IPS-NIHi7 (cell line): ENCODE measurements at regions not wholly inside any gene's neighbourhood (a gene's known extent, or its start where the extent isn't known, plus 50 kb on each side); places are given as distances from the start of the nearest gene placed in this dataset.
A peak's percentile ranks its signal among the peaks of the same experiment; 100 is the strongest.

Experiments
- DNase-seq: peaks from one replicate; pipeline ENCODE4 v3.0.0; 2012; ENCODE audit warnings: mixed read lengths; ENCODE audit errors: extremely low spot score

DNA sequence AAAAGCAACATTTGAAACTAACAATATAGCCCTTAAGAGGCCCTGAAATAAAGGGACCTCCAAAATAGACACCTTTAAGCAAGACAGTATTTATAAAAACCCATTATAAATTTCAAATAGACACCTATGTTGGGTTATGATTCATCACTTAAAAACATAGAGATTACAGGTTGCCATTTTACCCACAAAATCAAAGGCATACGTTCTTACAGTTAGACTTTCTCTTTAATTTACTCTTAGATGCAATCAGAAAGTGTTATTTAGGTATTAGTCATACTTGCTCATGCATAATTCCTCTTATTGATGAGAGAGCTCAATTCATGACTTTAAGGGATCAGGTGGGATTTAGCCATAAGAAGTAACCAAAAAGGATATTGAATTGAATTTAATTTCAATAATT, 51.5 kb upstream of the TMEM200A start:
- no peak for DNase-seq

DNA sequence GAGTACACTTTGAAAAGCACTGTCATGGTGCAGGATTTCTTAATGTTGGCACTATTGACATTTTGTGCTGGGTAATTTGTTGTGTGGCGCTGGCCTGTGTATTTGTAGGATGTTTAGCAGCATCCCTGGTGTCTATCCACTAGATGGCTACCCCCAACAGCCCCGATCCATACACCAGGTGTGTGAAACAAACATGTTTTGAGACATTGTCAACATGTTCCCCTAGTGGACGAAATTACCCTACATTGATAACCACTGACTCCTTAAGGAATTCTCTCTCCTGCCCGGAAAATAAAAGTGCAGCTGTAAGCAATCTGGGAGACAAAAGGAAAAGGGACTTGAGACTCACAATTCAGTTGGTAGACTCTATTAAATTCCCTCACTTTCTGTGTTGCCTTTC, 52.6 kb upstream of the TMEM200A start:
- DNase-seq: no peak

DNA sequence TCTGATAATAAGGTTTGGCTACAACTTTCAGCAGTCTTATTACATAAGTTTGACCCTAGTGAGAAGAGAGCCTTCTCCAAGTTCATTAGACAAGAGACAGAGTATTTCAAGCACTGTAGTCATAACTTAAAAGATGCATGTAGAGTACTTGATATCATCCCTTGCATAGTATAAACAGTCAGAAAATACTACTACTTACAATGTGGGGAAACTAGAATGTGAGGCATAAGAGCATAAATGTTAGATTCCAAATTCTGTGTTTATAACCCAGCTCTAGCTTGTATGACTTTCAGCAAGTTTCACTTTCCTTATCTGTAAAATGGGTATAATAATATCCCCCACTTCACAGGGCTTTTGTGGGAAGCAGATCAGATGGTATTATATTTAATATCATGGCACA, 56.8 kb upstream of the TMEM200A start:
- no peak for DNase-seq

DNA sequence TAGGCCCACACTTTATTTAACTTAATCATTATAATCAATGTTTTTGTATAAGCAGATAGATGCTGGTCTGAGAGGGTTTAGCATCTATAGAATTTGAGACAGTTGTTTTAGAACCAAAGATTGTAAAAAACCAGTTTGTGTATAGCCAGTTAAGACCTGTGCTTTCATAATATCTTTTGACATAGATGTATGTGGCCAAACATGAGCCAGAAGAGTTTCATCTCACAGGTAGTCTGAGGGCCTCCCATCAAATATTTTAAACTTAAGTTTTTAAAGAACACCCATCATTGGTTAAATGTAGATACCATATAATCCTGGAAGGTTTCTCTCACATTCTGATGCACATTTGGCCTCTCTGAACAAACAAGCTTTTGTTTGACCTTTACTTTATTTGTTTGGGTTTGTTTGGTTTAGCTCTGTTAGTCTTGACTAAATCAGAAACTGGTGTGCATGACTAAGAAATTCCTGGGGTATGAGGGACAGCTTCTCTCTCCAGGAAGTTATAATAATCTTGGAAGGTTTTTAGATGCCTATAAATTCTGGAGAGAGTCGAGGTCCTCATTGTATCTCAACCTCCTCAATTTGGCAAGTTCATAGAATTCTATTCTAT, 58.0 kb upstream of the TMEM200A start:
- no peak for DNase-seq

DNA sequence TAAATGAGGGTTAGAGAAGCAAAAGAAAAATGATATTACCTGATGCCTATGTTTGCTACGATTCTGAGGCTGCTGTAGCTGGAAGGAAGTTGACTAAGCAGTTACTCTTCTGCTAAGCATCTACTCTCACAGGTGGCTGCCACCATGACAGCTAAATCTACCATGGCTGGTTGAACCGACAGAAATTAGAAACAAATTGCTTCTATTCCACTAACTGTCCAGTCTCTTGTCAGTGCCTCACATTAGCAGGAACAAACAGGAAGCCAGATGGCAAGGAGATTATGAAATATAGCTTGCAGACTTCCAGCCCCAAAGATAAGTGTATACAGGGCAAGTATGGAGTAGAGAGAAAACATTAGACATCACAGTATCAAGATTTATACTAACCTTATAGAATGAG, 59.4 kb upstream of the TMEM200A start:
- no peak for DNase-seq

DNA sequence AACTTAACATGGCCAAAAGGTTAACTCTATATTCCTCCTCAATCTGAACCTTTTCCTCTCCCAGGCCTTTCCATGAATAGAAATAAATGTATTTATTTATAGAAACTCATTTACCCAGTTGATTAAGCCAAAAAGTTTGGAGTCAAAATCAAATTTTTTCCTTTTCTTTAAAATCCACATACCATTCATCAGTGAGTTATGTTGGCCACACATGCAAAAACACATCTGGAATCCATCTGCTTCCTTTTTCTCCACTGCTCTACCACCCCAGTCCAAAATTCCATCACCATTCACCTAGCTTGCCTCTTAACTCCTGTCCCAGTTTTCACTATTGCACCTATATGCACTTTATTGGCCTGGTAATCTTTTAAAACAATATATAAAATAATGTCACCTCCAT, 62.4 kb upstream of the TMEM200A start:
- no peak for DNase-seq

- no peak for DNase-seq
Observed at GRCh38 chr6:130298258-130298657, 67.6 kb upstream of the TMEM200A start.

GRCh38 chr6:130296854-130297253, 69.0 kb upstream of the TMEM200A start:
- DNase-seq: peak; percentile 43

- peak; percentile 84 for DNase-seq
Observed at GRCh38 chr6:130293800-130294199, 71.0 kb upstream of the SAMD3 start.

- no peak for DNase-seq
Observed at GRCh38 chr6:130288065-130288464, 65.3 kb upstream of the SAMD3 start.

DNA sequence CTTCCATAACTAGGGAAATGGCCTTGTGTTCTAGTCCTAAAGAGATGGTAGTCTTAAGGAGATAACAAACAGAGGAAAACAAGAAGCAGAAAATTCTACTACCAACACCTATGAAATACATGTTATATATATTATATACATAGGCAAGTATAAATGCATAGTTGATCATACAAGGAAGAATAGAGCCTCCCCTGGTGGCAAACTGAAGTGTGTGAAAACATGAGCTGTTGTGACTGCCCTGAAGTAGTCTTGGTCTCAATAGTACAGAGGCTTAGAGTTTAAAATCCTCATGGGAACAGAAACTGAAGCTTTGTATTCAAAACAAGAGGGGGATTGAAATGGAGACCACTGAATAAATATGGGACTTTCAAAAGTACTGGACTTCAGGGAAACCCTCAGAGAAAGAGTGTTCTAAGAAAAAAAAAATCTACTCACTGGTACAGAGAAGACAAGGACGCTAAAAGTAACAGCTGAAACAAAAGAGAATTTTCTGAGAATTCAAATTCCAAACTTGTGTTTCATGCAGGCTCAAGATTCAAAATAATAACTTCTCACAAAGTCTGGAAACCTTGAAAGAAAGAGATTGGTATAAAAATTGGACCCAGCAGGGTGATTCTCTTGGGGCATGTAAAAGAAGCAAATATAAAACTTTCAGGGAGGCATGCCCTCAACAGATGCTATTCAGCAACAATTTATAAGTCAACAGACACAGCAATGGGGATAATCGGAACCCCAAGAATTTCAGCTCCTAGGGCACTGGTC, 59.7 kb upstream of the SAMD3 start:
- DNase-seq: peak; percentile 35

GRCh38 chr6:130276507-130276906, 53.8 kb upstream of the SAMD3 start:
- DNase-seq: no peak

DNA sequence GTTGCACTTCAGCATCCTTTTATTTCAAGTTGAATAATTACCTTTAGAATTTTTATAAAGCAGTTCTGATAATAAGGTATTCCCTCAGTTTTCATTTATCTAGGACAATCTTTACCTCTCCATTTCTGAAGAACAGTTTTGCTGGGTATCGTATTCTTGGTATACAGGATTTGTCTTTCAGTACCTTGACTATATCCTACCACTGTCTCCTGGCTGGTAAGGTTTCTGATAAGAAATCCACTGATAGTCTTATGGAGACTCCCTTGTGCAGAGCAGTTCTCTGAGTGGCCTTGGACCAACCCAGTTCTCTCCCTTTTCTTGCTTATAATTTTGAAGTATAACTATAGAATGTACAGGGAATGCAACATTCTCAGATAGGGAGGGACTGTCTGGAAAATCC, 51.3 kb upstream of the SAMD3 start:
- no peak for DNase-seq
